Neural cell (in vitro differentiated cells): ENCODE measurements at regions not wholly inside any gene's neighbourhood (a gene's known extent, or its start where the extent isn't known, plus 50 kb on each side); places are given as distances from the start of the nearest gene placed in this dataset.

Source experiments
- H2AFZ ChIP-seq: fragments of 200-600, 300-800 bp; sonication (generic), shearing (Covaris generic); 2 replicates; pipeline ENCODE4 v1.6.0; 2014; ENCODE audit warnings: low read depth, mild to moderate bottlenecking, antibody characterized with exemption, low read length, moderate library complexity
- H3F3A ChIP-seq: fragments of 200-600 bp; shearing (Covaris generic); 2 replicates; pipeline ENCODE4 v1.6.1; 2016; ENCODE audit warnings: mild to moderate bottlenecking, moderate library complexity, mixed read lengths, antibody characterized with exemption, low read length; ENCODE audit not compliant: insufficient read depth, poor library complexity, severe bottlenecking
- H3K27ac ChIP-seq: fragments of 200-600, 300-800 bp; sonication (generic), shearing (Covaris generic); 2 replicates; pipeline ENCODE4 v1.5.1; 2014; ENCODE audit warnings: mild to moderate bottlenecking, low read length, moderate library complexity
- H3K27me3 ChIP-seq: fragments of 300-800, 200-600 bp; sonication (generic), shearing (Covaris generic); 2 replicates; pipeline ENCODE4 v1.6.0; 2014; ENCODE audit warnings: mild to moderate bottlenecking, low read depth, low read length, moderate library complexity; ENCODE audit not compliant: insufficient read depth
- H3K36me3 ChIP-seq: fragments of 300-800, 200-600 bp; sonication (generic), shearing (Covaris generic); 2 replicates; pipeline ENCODE4 v1.5.1; 2014; ENCODE audit warnings: mild to moderate bottlenecking, antibody characterized with exemption, low read length, moderate library complexity; ENCODE audit not compliant: insufficient read depth
- H3K4me2 ChIP-seq: fragments of 300-800, 200-600 bp; sonication (generic), shearing (Covaris generic); 2 replicates; pipeline ENCODE4 v1.6.0; 2014; ENCODE audit warnings: mild to moderate bottlenecking, low read length
- H3K4me3 ChIP-seq: fragments of 300-800, 200-600 bp; sonication (generic), shearing (Covaris generic); 2 replicates; pipeline ENCODE4 v1.5.1; 2014; ENCODE audit warnings: mild to moderate bottlenecking, low read length, moderate library complexity
- H3K79me2 ChIP-seq: fragments of 200-600 bp; shearing (Covaris generic); replicated peaks from 2 replicates; pipeline ENCODE4 v1.6.0; 2014; ENCODE audit warnings: mild to moderate bottlenecking, low read length, moderate library complexity; ENCODE audit not compliant: insufficient read depth
- H3K9ac ChIP-seq: fragments of 300-800, 200-600 bp; sonication (generic), shearing (Covaris generic); 2 replicates; pipeline ENCODE4 v1.6.1; 2016; ENCODE audit warnings: mild to moderate bottlenecking, low read length, mixed read lengths
- H3K9me2 ChIP-seq: fragments of 200-600 bp; shearing (Covaris generic); 2 replicates; pipeline ENCODE4 v1.6.1; 2016; ENCODE audit warnings: mild to moderate bottlenecking, low read length, mixed read lengths; ENCODE audit not compliant: insufficient read depth
- H3K9me3 ChIP-seq: fragments of 200-600, 300-800 bp; sonication (generic), shearing (Covaris generic); 2 replicates; pipeline ENCODE4 v1.6.1; 2016; ENCODE audit warnings: mild to moderate bottlenecking, mixed run types, low read length, moderate library complexity, mixed read lengths
- H4K20me1 ChIP-seq: fragments of 200-600 bp; shearing (Covaris generic); 2 replicates; pipeline ENCODE4 v1.6.1; 2016; ENCODE audit warnings: mild to moderate bottlenecking, mixed run types; ENCODE audit not compliant: insufficient read depth
- CTCF ChIP-seq: fragments of 450-650 bp; IDR thresholded peaks from 2 replicates; pipeline ENCODE4 v1.5.1; 2014; ENCODE audit warnings: antibody characterized with exemption, mild to moderate bottlenecking, moderate library complexity; ENCODE audit not compliant: poor library complexity, severe bottlenecking
- EP300 ChIP-seq: fragments of 450-650 bp; conservative IDR thresholded peaks from 2 replicates; pipeline ENCODE4 v1.6.1; 2014; ENCODE audit warnings: antibody characterized with exemption, mild to moderate bottlenecking, moderate library complexity; ENCODE audit not compliant: poor library complexity, severe bottlenecking
- EZH2 ChIP-seq: fragments of 200-600, 300-800 bp; shearing (Covaris generic), sonication (generic); IDR thresholded peaks from 2 replicates; pipeline ENCODE4 v1.6.1; 2014; ENCODE audit warnings: antibody characterized with exemption, low read length, borderline replicate concordance, mild to moderate bottlenecking; ENCODE audit not compliant: insufficient read depth, poor library complexity, severe bottlenecking
- MXI1 ChIP-seq: fragments of 450-650 bp; conservative IDR thresholded peaks from 2 replicates; pipeline ENCODE4 v1.6.1; 2014; ENCODE audit warnings: antibody characterized with exemption, mild to moderate bottlenecking; ENCODE audit not compliant: poor library complexity, severe bottlenecking
- POLR2AphosphoS5 ChIP-seq: IDR thresholded peaks from 2 replicates; pipeline ENCODE4 v1.6.1; 2012
- RAD21 ChIP-seq: fragments of 450-650 bp; conservative IDR thresholded peaks from 2 replicates; pipeline ENCODE4 v1.6.1; 2014; ENCODE audit warnings: antibody characterized with exemption, mild to moderate bottlenecking, moderate library complexity
- REST ChIP-seq: IDR thresholded peaks from 2 replicates; pipeline ENCODE4 v1.6.1; 2012; ENCODE audit warnings: borderline replicate concordance
- SMC3 ChIP-seq: fragments of 450-650 bp; conservative IDR thresholded peaks from 2 replicates; pipeline ENCODE4 v1.6.1; 2014; ENCODE audit warnings: antibody characterized with exemption, mild to moderate bottlenecking, moderate library complexity; ENCODE audit not compliant: poor library complexity
- TAF1 ChIP-seq: IDR thresholded peaks from 2 replicates; pipeline ENCODE4 v1.6.1; 2012; ENCODE audit warnings: low read depth

DNA sequence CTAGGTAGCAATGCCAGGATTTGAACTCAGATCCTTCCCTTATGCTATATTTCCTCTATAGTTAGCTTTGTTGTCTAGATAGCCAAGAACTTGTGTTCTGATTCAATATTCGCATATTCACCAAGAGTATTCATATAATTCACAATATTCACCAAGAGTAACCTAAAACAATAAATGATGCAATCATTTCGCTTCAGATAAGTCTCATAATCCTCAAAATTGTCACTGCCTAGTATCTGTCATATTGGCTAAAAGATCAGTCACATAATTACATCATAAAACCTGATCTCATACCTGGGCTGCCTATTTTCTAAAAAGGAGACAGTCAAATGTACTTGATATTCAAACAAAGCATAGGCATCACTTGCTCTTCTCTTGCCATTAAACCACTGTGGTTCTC, 199.7 kb upstream of the CPEB2 start:
- no peaks in the 10 kb centered on the region for H4K20me1 ChIP-seq
- H3K9me2 ChIP-seq, result no peaks in the 10 kb centered on the region
- no peak overlapping the region for H2AFZ ChIP-seq
- H3K27ac ChIP-seq, result no peak overlapping the region
- H3K9ac ChIP-seq, result no peak overlapping the region
- H3K79me2 ChIP-seq, result no peaks in the 10 kb centered on the region
- no peaks in the 10 kb centered on the region for H3F3A ChIP-seq
- peaks cover 4% of the 10 kb centered on the region for H3K9me3 ChIP-seq
- H3K36me3 ChIP-seq, result no peaks in the 10 kb centered on the region
- H3K4me3 ChIP-seq, result no peak overlapping the region
- H3K27me3 ChIP-seq, result no peaks in the 10 kb centered on the region
- no peak overlapping the region for H3K4me2 ChIP-seq
- no peak for TF ChIP-seq EP300
- no peak for TF ChIP-seq EZH2
- TF ChIP-seq MXI1, result no peak
- TF ChIP-seq CTCF, result no peak
- TF ChIP-seq REST, result no peak
- TF ChIP-seq TAF1, result no peak
- TF ChIP-seq SMC3, result no peak
- no peak for TF ChIP-seq POLR2AphosphoS5

GRCh38 chr4:14807856-14808255, 194.4 kb upstream of the CPEB2 start:
- Histone ChIP-seq H3K9ac (no peak overlapping the region), H3K27ac (no peak overlapping the region), H3K9me3 (no peaks in the 10 kb centered on the region), H2AFZ (no peak overlapping the region), H4K20me1 (no peaks in the 10 kb centered on the region), H3K4me2 (no peak overlapping the region), H3K79me2 (no peaks in the 10 kb centered on the region), H3K27me3 (no peaks in the 10 kb centered on the region), H3K4me3 (no peak overlapping the region), H3K9me2 (no peaks in the 10 kb centered on the region), H3K36me3 (no peaks in the 10 kb centered on the region), H3F3A (no peaks in the 10 kb centered on the region)
- no peak for TF ChIP-seq SMC3
- TF ChIP-seq CTCF, result no peak
- no peak for TF ChIP-seq RAD21
- no peak for TF ChIP-seq TAF1
- no peak for TF ChIP-seq POLR2AphosphoS5
- no peak for TF ChIP-seq EZH2
- no peak for TF ChIP-seq MXI1
- TF ChIP-seq REST, result no peak
- no peak for TF ChIP-seq EP300
